ENCODE measurements at regions not wholly inside any gene's neighbourhood (a gene's known extent, or its start where the extent isn't known, plus 50 kb on each side); places are given as distances from the start of the nearest gene placed in this dataset.
"Not testable (repeated sequence)": the region's sequence is repeated elsewhere in the genome, so short reads cannot be mapped to it uniquely, and the experiment has no call there.

GRCh38 chr12:97801471-97802059, 339.0 kb downstream of the RMST start:
- no peak for DNase-seq

GRCh38 chr12:97805146-97805545, 342.5 kb downstream of the RMST start:
- no peak for DNase-seq

- peak; percentile 21 for DNase-seq
Observed at GRCh38 chr12:97813301-97813700, 350.7 kb downstream of the RMST start.

- DNase-seq, result no peak
Observed at GRCh38 chr12:97821806-97822205, 359.2 kb downstream of the RMST start.

- no peak for DNase-seq
Observed at GRCh38 chr12:97835541-97835940, 372.9 kb downstream of the RMST start.

GRCh38 chr12:97837401-97837800, 374.8 kb downstream of the RMST start:
- peak; percentile 49 for DNase-seq

GRCh38 chr12:97848051-97848450, 385.4 kb downstream of the RMST start:
- DNase-seq, result no peak

GRCh38 chr12:97854477-97854876, 391.9 kb downstream of the RMST start:
- DNase-seq, result no peak

GRCh38 chr12:97862072-97862471, 399.5 kb downstream of the RMST start:
- DNase-seq, result no peak

- no peak for DNase-seq
Observed at GRCh38 chr12:97875064-97875463, 412.5 kb downstream of the RMST start.

GRCh38 chr12:97876780-97877179, 414.2 kb downstream of the RMST start:
- DNase-seq, result no peak

- DNase-seq, result no peak
Observed at GRCh38 chr12:97877404-97877803, 414.8 kb downstream of the RMST start.

- DNase-seq, result no peak
Observed at GRCh38 chr12:97886511-97887176, 424.0 kb downstream of the RMST start.

- DNase-seq, result not testable (repeated sequence)
Observed at GRCh38 chr12:97897881-97898280, 435.3 kb downstream of the RMST start.

GRCh38 chr12:97899529-97899928, 436.9 kb downstream of the RMST start:
- DNase-seq, result no peak

- no peak for DNase-seq
Observed at GRCh38 chr12:97899956-97900355, 437.4 kb downstream of the RMST start.

GRCh38 chr12:97903356-97903755, 440.8 kb downstream of the RMST start:
- DNase-seq, result no peak

GRCh38 chr12:97907504-97907903, 444.9 kb downstream of the RMST start:
- no peak for DNase-seq

GRCh38 chr12:97910559-97910958, 448.0 kb downstream of the RMST start:
- DNase-seq, result no peak

GRCh38 chr12:97912943-97913342, 450.3 kb downstream of the RMST start:
- DNase-seq, result peak; percentile 3

- peak; percentile 94 for DNase-seq
Observed at GRCh38 chr12:97921979-97922722, 459.5 kb downstream of the RMST start.

GRCh38 chr12:97923546-97923945, 460.9 kb downstream of the RMST start:
- DNase-seq, result no peak

GRCh38 chr12:97924122-97924521, 461.5 kb downstream of the RMST start:
- no peak for DNase-seq

- DNase-seq, result peak; percentile 19
Observed at GRCh38 chr12:97927977-97928376, 465.4 kb downstream of the RMST start.
